ENCODE measurements at regions not wholly inside any gene's neighbourhood (a gene's known extent, or its start where the extent isn't known, plus 50 kb on each side); places are given as distances from the start of the nearest gene placed in this dataset.

DNA sequence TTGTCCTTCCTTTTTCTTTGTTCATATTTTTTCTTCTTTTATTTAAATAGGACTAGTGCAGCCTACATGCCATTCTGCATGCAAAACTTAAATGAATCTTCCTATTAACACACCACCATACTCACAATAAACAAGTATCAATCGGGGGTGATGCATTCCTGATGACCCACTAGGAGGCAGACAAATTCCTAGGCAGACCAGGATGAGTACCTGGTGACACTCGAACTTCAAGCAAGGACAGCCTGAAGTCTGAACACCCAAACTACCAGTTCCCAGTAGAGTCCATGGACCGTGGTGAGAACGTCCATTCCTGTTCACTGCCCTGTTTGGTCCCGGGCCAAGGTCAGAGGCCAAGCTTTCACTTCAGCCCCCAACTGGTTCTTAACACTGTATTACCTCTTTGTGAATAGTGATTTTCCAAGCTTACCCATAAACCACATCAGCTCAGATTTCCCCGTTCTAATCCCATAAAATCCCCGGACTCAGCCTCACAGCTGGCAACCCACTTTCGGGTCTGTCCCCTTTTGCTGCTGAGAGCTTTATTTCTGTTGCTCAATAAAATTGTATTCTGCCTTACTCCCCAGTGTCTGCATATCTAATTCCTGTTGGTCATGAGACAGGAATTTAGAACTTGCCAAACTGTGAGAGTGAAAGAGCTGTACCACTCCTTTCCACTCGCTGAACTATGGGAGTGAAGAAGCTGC lies 1286.6 kb downstream of the FSTL5 start:
- no peak for DNase-seq

DNA sequence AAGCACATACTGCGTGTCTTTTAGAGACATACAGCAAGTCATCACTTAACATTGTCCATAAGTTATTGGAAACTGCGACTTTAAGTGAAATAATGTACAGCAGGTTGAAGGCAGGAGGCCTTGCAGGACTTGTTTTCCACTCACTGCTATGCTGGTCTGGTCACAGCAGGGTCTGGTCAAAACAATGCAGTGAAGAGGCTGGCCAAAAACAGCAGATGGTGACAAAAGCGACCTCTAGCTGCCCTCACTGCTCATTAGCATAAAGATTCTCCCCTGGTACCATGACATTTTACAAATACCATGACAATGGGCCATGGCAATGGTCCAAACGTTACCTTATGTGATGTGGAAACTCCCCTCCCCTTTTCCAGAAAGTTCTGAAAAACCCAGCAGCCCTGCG lies 1283.6 kb downstream of the FSTL5 start:
- no peak for DNase-seq

DNA sequence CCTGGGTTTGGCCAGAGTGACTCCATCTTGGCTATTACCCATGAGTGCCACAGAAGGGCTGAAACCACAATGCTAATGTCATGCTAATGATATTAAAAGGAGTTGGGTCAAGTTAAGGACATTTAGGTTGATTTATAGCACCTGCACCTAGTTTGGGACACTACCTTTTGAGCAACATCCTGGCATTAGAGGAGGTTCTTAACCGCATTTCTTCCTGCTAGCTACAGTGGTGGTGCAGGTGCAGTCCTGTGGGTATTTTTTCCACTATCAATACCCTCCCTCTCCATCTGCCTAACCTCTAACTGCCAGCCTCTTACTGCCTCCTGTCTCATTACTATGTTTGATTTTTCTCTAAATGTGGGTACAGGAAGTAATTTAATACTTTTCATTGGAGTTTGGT lies 1276.1 kb downstream of the FSTL5 start:
- DNase-seq, result no peak

DNA sequence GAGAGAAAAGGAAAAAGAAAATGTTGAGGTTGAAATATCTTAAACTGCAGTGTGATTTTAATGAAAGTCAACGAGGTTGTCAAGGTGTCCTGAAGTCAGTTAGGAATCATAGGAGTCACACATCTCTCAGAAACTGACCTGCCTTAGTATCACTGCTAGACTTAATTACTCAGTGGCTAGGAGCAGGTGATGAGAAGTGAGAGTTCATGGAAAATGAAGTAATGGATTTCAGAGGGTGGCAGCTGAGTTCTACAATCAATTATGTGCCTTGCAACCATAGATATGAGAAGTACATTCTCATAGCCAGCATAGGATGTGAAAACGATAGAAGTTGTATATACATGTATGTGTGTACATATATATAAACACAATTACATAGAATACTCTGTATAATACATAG lies 1269.7 kb downstream of the FSTL5 start:
- DNase-seq, result no peak

DNA sequence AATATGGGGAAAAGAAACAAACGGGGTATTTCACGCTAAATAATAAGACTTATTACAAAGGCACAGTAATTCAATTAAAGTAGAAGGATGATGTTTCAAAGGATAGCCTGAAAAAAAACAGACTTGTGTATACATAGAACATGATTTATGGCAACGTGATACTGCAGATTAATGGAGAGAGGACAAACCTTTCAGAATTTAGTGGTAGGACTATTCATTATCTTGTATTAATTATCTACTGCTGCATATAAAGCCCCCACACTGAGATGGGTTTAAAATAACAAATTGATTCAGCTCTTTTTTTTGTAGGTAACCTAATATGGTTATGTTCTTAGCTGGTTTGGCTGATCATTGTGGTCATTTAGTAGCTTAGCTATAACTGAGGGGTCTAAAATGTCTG lies 1269.0 kb downstream of the FSTL5 start:
- DNase-seq, result no peak

DNA sequence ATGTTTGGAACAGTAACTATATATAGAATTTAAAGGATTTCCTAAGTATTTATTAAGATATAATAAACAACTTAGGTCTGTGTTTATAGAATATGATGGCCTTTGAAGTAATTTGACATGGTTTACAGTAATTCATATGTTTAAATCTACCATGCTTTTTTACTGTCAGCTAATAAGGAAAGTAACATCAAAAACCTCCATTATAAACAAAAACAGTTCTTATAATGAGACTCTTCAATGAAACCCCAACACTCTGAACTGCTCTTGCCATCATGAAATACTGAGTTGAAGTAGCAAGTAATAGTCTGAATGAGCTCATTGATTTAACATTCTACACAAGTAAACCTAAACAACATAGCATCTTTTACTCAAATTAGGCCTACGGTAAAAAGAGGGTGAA lies 1236.5 kb downstream of the FSTL5 start:
- DNase-seq, result no peak

DNA sequence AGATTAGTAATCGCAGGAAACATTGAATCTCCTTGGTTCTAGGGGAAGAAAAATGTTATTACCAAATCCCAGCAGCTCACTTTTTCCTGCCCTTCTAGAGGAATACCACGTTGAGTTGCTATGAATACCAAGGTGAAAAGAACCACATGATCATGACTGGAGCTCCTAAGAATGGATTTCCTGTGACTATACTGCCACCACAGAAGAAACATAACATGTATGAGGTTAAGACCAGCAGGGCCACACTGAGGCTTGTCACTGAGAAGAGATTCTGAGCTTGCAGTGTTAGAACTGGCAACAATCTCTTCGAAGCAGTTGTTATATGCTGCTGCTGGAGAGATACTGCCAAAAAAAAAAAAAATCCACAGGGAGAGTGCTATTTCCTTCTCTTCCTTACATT lies 1235.3 kb downstream of the FSTL5 start:
- no peak for DNase-seq

DNA sequence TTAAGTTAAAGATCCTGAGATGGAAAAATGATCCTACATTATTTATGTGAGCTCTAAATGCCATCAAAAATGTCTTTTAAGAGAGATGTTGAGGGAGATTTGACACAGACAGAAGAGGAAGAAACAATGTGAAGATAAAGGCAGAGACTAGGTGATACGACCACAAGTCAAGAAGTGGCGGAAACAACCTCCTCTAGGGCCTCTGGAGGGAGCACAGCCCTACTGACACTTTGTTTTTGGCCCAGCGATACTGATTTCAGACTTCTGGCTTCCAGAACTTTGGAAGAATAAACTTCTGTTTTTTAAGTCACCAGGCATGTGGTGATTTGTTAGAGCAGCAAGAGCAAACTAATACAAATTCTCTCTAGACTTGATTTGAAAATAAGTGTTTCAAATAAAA lies 1216.1 kb downstream of the FSTL5 start:
- no peak for DNase-seq

DNA sequence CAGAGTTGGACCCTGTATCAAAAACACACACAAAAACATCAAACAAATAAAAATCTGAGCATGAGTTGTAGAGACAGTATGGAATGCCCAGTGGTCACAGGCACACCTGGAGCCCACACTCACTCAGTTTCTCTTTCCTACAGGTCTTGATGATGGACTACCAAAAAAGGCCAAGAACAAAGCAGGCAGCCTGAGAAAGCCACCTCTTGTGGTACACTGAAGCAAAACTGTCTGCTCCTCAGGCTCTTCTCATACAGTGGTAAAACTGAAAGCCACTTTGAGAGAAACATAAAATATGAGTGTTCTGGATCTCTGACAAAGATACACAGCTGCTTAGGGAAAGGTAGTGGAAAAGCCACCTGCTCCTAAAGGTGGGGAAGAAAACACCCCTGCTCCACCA lies 1206.9 kb downstream of the FSTL5 start:
- DNase-seq, result no peak

DNA sequence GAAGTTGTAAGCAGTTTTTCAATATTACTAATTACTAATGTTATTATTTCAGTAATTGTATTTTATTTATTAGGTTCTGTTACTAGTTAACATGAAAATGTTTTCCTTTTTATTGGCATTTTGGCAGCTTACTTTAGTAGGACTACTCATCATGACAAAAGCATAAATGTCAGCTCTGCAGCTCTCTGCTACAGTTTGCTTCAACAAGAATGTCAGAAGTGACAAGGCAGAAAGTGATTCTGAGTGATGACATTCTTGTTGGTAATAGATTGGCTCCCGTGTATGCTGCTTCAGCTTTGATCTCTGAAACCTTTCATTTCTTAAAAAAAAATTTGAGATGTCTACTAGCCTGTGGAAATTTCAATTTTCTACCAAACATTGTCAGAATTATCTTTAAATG lies 1193.9 kb downstream of the FSTL5 start:
- DNase-seq, result no peak

DNA sequence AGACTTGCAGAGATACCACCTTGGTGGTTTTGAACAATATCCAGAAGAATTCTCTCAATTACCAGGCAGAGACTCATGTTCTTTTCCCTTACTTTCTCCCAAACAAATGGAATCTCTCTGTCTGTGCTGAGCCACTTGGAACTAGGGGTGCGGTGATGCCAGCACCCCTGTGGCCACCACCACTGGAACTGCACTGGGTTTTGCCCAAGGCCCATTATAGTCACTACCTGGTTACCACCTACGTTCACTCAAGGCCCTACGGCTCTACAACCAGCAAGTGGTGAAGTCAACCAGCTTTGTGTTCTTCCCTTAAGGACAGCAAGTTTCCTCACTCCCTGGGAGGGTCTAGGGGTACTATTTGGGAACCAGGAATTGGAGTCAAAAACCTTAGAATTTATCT lies 1183.7 kb downstream of the FSTL5 start:
- no peak for DNase-seq

DNA sequence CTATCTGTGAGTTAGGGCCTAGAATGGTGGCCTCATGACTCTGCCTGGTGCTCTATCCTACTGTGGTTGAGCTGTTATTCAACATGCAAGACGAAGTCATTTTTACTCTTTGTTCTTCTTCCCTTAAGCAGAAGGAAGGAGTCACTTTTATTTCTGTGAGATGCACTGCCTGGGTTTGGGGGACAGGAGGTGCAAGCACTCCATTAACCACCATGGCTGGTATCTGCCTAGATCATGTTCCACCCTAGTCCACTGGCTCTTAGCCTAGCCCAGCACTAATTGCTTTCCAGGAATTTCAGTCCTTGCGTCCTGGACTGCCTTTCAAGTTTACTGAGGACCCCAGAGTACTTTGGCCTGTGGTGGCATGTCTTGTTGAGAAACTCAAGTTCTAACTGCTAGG lies 1182.7 kb downstream of the FSTL5 start:
- no peak for DNase-seq

DNA sequence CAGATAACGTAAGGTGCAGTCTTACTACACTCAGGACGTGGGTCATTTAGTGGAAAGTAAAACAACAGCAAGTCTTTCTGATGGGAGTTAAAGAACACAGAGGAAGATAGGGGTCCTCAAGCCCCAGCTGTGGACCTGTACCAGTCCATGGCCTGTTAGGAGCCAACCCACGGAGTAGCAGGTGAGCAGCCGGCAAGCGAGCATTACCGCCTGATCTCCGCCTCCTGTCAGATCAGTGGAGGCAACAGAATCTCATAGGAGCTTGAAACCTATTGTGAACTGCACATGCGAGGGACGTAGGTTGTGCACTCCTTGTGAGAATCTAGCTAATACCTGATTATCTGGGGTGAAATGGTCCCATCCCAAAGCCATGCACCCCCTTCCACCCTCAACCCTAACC lies 1180.8 kb downstream of the FSTL5 start:
- DNase-seq, result no peak

DNA sequence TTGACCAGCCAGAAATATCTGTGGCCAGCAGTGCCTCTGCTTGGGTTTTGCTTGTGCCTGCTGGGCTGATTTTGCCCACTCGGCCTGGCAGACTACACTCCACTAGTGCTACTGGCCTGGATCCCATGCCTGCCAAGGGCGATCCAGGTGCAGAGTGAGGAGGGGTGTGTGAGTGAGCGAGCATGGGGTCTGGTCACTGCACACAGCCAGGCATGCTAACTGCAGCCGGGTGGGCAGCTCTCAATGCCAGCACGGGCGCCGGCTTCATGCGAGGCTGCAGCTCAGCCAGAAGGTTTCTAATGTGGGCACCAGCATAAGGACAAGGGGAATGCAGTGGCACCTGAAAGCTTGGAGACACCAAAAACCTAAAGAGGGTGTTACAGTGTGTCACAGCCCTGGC lies 1161.4 kb downstream of the FSTL5 start:
- DNase-seq, result no peak

DNA sequence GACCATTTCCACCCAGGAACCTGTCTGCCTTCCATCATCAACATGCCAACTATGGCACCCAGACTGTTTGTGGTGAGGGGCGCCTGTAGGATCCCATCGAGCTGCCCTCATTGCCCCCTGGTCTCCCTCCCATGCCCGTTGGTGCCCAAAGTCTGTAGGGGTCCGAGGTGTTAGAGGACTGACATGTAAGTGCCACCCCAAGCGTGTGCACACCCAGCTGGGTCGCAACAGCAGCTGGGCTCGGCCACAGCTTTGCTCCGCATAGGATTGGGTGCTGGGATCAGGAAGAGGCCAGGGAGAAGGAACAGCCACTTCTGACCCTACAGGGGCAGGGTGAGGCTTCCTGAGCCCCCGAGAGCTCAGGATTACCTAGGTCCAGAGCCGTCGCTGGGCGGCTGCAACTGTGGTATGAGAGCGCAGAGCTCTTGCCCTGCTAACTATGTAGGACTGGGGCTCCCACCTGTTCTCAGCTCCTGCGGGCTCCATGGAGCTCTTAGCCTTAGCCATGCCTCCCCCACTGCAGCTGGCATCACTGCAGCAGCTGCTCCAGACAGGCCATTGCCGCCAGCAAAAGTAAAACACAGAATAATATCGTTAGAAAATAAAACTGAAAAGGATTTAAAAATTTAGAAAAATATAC lies 1160.3 kb downstream of the FSTL5 start:
- no peak for DNase-seq

DNA sequence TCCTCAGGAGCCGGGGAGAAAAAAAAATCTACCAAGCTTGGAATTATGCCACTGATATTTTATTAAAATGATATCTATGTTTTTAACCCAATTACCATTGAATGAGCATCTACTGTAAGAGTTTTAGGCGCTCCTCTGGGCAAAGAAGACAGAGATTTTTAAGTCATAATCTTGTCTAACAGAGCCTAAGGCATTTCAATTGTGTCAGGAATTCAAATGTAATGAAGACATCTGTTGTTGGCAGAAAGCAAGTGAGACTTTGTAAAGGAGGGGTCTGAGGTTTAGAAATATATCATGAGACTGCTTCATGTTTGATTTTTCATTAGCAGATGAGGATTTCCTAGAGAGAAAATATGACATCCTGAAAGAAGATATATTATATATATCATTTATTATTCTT lies 1158.1 kb downstream of the FSTL5 start:
- no peak for DNase-seq

DNA sequence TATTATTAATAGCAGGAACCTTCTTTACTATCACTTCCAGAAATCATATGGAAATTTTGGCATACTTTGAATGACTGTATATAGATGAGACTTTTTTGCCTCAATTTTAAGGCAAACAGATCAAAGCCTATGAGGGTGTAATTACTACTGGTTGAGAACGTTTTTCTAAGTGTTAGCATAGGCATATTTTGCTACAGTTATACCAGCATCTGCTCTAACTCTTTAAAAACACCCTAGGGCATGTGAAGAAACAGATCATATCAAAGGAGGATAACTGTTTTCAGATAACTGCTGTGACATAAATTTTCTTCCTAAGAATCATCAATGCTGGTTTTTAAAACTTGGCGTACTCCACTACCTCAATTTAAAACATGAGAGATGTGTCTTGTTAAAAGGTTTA lies 1155.3 kb downstream of the FSTL5 start:
- no peak for DNase-seq

DNA sequence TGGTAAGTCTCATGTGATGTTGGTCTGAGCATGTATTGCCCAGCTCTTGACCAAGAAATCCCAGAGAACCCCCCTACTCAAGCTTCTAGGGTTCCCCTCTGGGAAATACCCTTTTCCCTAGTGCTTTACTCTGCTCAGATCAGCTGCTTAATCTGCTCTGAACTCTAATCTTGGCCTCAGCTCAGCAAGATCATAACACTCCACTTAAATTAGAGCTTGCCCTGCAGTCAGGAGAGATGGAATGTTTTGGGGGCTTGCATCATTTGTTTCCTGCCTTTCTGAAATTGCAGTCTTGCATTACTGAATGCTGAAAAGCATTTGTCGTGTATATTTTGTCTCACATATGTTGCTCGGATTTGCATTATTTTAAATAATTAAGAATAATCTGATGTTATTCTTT lies 1153.6 kb downstream of the FSTL5 start:
- no peak for DNase-seq
